ENCODE measurements at regions not wholly inside any gene's neighbourhood (a gene's known extent, or its start where the extent isn't known, plus 50 kb on each side); places are given as distances from the start of the nearest gene placed in this dataset.

- FAIRE-seq: peak; percentile 81
These were observed 81.6 kb upstream of the PREP start for GRCh38 chr6:105484238-105485161.

- no peak for FAIRE-seq
These were observed 80.6 kb upstream of the PREP start for GRCh38 chr6:105483492-105483891.

- FAIRE-seq: no peak
These were observed 80.0 kb upstream of the PREP start for GRCh38 chr6:105482921-105483320.

GRCh38 chr6:105482227-105482844, 79.5 kb upstream of the PREP start:
- peak; percentile 94 for FAIRE-seq

- no peak for FAIRE-seq
These were observed 74.1 kb upstream of the PREP start for GRCh38 chr6:105476978-105477377.

- peak; percentile 29 for FAIRE-seq
These were observed 71.4 kb upstream of the PREP start for GRCh38 chr6:105474234-105474633.

GRCh38 chr6:105469946-105470345, 67.1 kb upstream of the PREP start:
- FAIRE-seq: no peak

GRCh38 chr6:105468850-105469249, 66.0 kb upstream of the PREP start:
- FAIRE-seq: no peak

GRCh38 chr6:105460860-105461259, 58.0 kb upstream of the PREP start:
- no peak for FAIRE-seq

GRCh38 chr6:105459864-105460263, 57.0 kb upstream of the PREP start:
- no peak for FAIRE-seq

- FAIRE-seq: no peak
These were observed 56.2 kb upstream of the PREP start for GRCh38 chr6:105459049-105459448.

GRCh38 chr6:105458551-105458950, 55.7 kb upstream of the PREP start:
- no peak for FAIRE-seq

GRCh38 chr6:105458084-105458483, 55.2 kb upstream of the PREP start:
- no peak for FAIRE-seq

- FAIRE-seq: no peak
These were observed 51.1 kb upstream of the PREP start for GRCh38 chr6:105453968-105454367.

GRCh38 chr6:105452924-105453756, 50.3 kb upstream of the PREP start:
- no peak for FAIRE-seq
